ENCODE measurements at regions not wholly inside any gene's neighbourhood (a gene's known extent, or its start where the extent isn't known, plus 50 kb on each side); places are given as distances from the start of the nearest gene placed in this dataset.

DNA sequence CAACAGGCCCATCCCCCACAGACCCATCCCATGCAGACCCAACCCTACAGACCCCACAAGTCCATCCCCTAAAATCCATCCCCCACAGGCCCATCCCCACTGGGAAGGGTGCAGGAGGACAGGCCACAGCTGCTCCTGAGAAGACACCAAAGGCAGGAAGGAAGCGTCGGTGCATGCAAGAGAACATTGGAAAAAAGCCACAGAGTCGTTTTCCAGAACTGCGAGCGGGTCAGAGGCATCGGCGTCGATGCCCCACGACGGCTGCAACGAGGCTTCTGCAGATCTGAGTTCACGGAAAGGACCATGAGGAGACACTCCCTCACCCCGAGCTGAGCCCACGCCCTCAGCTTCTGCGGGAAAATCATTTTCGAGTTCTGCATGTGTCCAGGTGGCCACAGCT, 59.6 kb upstream of the GALNT9 start (continued):
- no peak for TF ChIP-seq ZNF112 (tag by site-specific recombination; IDR thresholded peaks at IDR 0.05)
- TF ChIP-seq ZBTB20 (tag by site-specific recombination; IDR thresholded peaks at IDR 0.05): no peak
- no peak for TF ChIP-seq ZNF664 (tag by site-specific recombination; IDR thresholded peaks at IDR 0.05)
- TF ChIP-seq ZNF155 (tag by site-specific recombination; IDR thresholded peaks at IDR 0.05): no peak
- TF ChIP-seq, protein P1, sequence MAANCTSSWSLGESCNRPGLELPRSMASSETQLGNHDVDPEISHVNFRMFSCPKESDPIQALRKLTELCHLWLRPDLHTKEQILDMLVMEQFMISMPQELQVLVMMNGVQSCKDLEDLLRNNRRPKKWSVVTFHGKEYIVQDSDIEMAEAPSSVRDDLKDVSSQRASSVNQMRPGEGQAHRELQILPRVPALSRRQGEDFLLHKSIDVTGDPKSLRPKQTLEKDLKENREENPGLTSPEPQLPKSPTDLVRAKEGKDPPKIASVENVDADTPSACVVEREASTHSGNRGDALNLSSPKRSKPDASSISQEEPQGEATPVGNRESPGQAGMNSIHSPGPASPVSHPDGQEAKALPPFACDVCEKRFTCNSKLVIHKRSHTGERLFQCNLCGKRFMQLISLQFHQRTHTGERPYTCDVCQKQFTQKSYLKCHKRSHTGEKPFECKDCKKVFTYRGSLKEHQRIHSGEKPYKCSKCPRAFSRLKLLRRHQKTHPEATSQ (tag by site-specific recombination; IDR thresholded peaks at IDR 0.05): no peak
- no peak for TF ChIP-seq ZNF654 (tag by site-specific recombination; IDR thresholded peaks at IDR 0.05; ENCODE audit: low read depth)
- no peak for TF ChIP-seq ZNF510 (tag by site-specific recombination; IDR thresholded peaks at IDR 0.05; ENCODE audit: insufficient replicate concordance)
- no peak for TF ChIP-seq ZNF600 (tag by site-specific recombination; IDR thresholded peaks at IDR 0.05)

DNA sequence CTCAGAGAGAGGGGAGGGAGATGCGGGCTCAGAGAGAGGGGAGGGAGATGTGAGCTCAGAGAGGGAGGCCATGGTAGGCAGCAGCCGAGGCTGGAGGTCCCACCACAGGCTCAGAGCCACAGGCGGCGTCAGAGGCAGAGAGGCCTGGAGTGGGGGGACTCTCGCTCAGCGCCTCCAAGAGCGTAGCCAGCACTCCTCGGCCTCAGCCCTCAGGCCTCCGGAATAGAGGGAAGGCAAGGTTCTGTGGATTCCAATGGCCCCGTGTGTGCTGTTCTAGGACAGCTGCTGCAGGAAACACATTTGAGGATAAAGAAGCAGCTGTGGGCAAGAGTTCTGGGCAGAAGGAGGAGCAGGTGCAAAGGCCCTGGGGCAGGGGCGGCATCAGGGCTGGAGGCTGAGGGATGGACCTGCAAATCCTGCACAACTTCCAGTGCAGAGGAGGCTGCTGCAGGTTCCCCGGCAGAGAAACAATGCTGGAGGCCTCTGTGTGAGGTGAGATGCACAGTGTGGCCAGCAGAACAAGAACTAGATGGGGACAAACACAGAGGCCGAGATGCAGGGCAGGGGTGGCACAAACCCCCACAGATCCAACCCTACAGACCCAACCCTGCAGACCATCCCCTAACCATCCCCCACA, 59.1 kb upstream of the GALNT9 start:
- ChIA-PET CTCF (no interaction called here), POLR2A (no interaction called here)
- no peaks in the 10 kb centered on the region for H3K36me3 ChIP-seq (ENCODE audit: control insufficient read depth in 2 of 2, insufficient read depth in 1 of 2, low read length in 2 of 2)
- H3K9me3 ChIP-seq (ENCODE audit: control insufficient read depth, insufficient read depth, low read depth, low read length): no peaks in the 10 kb centered on the region
- H3K4me1 ChIP-seq (ENCODE audit: control insufficient read depth, insufficient read depth, low read length): no peaks in the 10 kb centered on the region
- H3K27ac ChIP-seq (ENCODE audit: extremely low read depth, low read depth, low read length): no peak overlapping the region
- TF ChIP-seq ZNF623 (tag by site-specific recombination; IDR thresholded peaks at IDR 0.05) (peak; percentile 96), OVOL3 (tag by site-specific recombination; IDR thresholded peaks at IDR 0.05) (no peak), MZF1 (tag by site-specific recombination; IDR thresholded peaks at IDR 0.05; ENCODE audit: borderline replicate concordance) (no peak), ZNF214 (tag by site-specific recombination; IDR thresholded peaks at IDR 0.05; ENCODE audit: borderline replicate concordance) (no peak)
- H3K4me3 ChIP-seq (ENCODE audit: low read depth, low read length): no peak overlapping the region

DNA sequence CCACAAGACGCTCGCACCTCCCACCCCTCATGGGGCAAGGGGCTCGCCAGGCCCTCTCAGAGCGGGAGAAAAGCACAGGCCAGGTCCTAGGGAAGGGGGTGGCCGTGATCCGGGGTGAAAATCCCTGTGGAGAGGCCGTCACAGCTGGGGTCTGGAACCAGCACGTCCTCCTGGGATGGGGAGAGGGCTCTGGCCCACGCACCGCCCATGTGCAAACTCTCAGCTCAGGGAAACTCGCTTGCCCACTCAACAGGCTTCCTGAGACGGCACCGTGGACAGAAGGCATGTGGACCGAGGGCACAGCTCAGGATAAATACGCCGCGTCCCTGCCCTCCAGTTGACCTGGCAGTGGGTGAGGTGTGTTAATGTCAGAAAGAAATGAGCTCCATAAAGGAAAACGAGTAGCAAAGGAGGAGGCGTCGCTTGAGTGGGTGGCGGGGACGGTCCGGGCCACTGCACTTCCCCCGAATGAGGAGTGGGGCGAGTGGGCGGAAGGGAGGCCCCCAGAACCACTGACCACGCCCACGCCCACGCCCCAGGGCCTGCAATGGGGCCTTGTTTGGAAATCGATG, 57.6 kb upstream of the GALNT9 start:
- Histone ChIP-seq H3K9me3 (ENCODE audit: control insufficient read depth, insufficient read depth, low read depth, low read length) (no peaks in the 10 kb centered on the region), H3K4me1 (ENCODE audit: control insufficient read depth, insufficient read depth, low read length) (no peaks in the 10 kb centered on the region), H3K36me3 (ENCODE audit: control insufficient read depth in 2 of 2, insufficient read depth in 1 of 2, low read length in 2 of 2) (no peaks in the 10 kb centered on the region), H3K27ac (ENCODE audit: extremely low read depth, low read depth, low read length) (no peak overlapping the region), H3K4me3 (ENCODE audit: low read depth, low read length) (no peak overlapping the region)
- ChIA-PET POLR2A (no interaction called here), CTCF (no interaction called here)
- no peak for TF ChIP-seq ZNF707 (tag by site-specific recombination; IDR thresholded peaks at IDR 0.05)
- TF ChIP-seq, protein P2, sequence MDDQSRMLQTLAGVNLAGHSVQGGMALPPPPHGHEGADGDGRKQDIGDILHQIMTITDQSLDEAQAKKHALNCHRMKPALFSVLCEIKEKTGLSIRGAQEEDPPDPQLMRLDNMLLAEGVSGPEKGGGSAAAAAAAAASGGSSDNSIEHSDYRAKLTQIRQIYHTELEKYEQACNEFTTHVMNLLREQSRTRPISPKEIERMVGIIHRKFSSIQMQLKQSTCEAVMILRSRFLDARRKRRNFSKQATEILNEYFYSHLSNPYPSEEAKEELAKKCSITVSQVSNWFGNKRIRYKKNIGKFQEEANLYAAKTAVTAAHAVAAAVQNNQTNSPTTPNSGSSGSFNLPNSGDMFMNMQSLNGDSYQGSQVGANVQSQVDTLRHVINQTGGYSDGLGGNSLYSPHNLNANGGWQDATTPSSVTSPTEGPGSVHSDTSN (CRISPR knock-in tag; IDR thresholded peaks at IDR 0.05): no peak
- TF ChIP-seq EGR2 (tag by site-specific recombination; IDR thresholded peaks at IDR 0.05; ENCODE audit: low read depth): peak; percentile 93
- TF ChIP-seq ZFHX2 (tag by site-specific recombination; conservative IDR thresholded peaks at IDR 0.05): peak; percentile 97
- TF ChIP-seq ZNF629 (tag by site-specific recombination; IDR thresholded peaks at IDR 0.05): no peak
- TF ChIP-seq KLF1 (tag by site-specific recombination; IDR thresholded peaks at IDR 0.05): peak; percentile 65

All from HEK293 (cell line).